GM12872 (cell line): ENCODE measurements at regions not wholly inside any gene's neighbourhood (a gene's known extent, or its start where the extent isn't known, plus 50 kb on each side); places are given as distances from the start of the nearest gene placed in this dataset.

Experiments used
- CTCF ChIP-seq: IDR thresholded peaks from 3 replicates; pipeline ENCODE4 v1.5.1; 2011; ENCODE audit warnings: low read depth, mild to moderate bottlenecking, low read length, moderate library complexity; ENCODE audit not compliant: insufficient read depth

GRCh38 chr5:124383693-124384092 lies 362.7 kb downstream of the ZNF608 start:
- TF ChIP-seq CTCF = no peak

GRCh38 chr5:124377386-124377785 lies 369.1 kb downstream of the ZNF608 start:
- no peak for TF ChIP-seq CTCF

- no peak for TF ChIP-seq CTCF
Measured at GRCh38 chr5:124373883-124374282, 372.6 kb downstream of the ZNF608 start.

GRCh38 chr5:124372457-124372856 lies 374.0 kb downstream of the ZNF608 start:
- no peak for TF ChIP-seq CTCF

GRCh38 chr5:124371111-124371706 lies 375.2 kb downstream of the ZNF608 start:
- no peak for TF ChIP-seq CTCF

- no peak for TF ChIP-seq CTCF
Measured at GRCh38 chr5:124370601-124371000, 375.8 kb downstream of the ZNF608 start.

- no peak for TF ChIP-seq CTCF
Measured at GRCh38 chr5:124365361-124365801, 381.1 kb downstream of the ZNF608 start.
